GM12878 (cell line): ENCODE measurements at regions not wholly inside any gene's neighbourhood (a gene's known extent, or its start where the extent isn't known, plus 50 kb on each side); places are given as distances from the start of the nearest gene placed in this dataset.

ENCODE experiments used
- ATAC-seq: fragments of 200-7000 bp; cut with Tn5 transposase; 3 replicates; pipeline ENCODE4 v1.9.1; 2020; ENCODE audit warnings: mild to moderate bottlenecking, moderate library complexity
- BruUV-seq: library from RNA; stranded (reverse); fragments of 400-500 nt; replicated peaks from 2 replicates; lab custom pipeline; 2021; lab: Mats Ljungman, UMichigan
- CTCF ChIA-PET: fragments of 300-600 bp; sonication (Branson Sonifier 250); formaldehyde crosslinking; extraction: SDS; loops from one replicate; lab custom pipeline; 2021; ENCODE audit warnings: inconsistent platforms; lab: Yijun Ruan, JAX
- POLR2A ChIA-PET: fragments of 350-600 bp; formaldehyde crosslinking; extraction: SDS; loops from one replicate; lab custom pipeline; 2021; ENCODE audit warnings: inconsistent platforms; lab: Charles Lee
- RAD21 ChIA-PET: fragments of 300-600 bp; sonication (Branson Sonifier 250); formaldehyde crosslinking; loops from one replicate; lab custom pipeline; 2023; ENCODE audit warnings: antibody characterized with exemption; ENCODE audit not compliant: unreplicated experiment; lab: Charles Lee
- SMC1A ChIA-PET: fragments of 300-600 bp; sonication (Branson Sonifier 250); formaldehyde crosslinking; loops from one replicate; lab custom pipeline; 2023; ENCODE audit not compliant: unreplicated experiment, uncharacterized antibody; lab: Charles Lee
- DNase-seq: peaks from one replicate; pipeline ENCODE4 v3.0.0-alpha.2; 2011; ENCODE audit warnings: low read depth, low spot score
- FAIRE-seq: peaks from 3 replicates; lab custom pipeline; 2011; peaks lifted over from hg19 to GRCh38; lab: Jason Lieb, UNC
- H2AFZ ChIP-seq: 2 replicates; pipeline ENCODE4 v1.6.0; 2011; ENCODE audit warnings: low read depth, low read length, control low read depth; ENCODE audit not compliant: control insufficient read depth
- H3K27ac ChIP-seq: 2 replicates; pipeline ENCODE4 v1.5.1; 2011; ENCODE audit warnings: control low read depth; ENCODE audit not compliant: control insufficient read depth, insufficient read depth
- H3K27me3 ChIP-seq, 2 experiments: replicated peaks in 1 of 2; 2 replicates each; pipeline versions ENCODE4 v1.6.0 to v1.6.1; 2011; ENCODE audit warnings: low read length in 1 of 2; ENCODE audit not compliant: control insufficient read depth in 2 of 2, insufficient read depth in 2 of 2
- H3K36me3 ChIP-seq, 2 experiments: 2 replicates each; pipeline ENCODE4 v1.5.1; 2011; ENCODE audit warnings: low read length in 1 of 2; ENCODE audit not compliant: control insufficient read depth in 2 of 2, insufficient read depth in 2 of 2
- H3K4me1 ChIP-seq: 2 replicates; pipeline ENCODE4 v1.6.1; 2011; ENCODE audit warnings: mild to moderate bottlenecking, low read length, moderate library complexity, mixed read lengths; ENCODE audit not compliant: control insufficient read depth, insufficient read depth
- H3K4me2 ChIP-seq: 2 replicates; pipeline ENCODE4 v1.6.0; 2011; ENCODE audit warnings: control low read depth; ENCODE audit not compliant: control insufficient read depth, insufficient read depth
- H3K4me3 ChIP-seq: fragments of 200-600 bp; sonication (generic); 2 replicates; pipeline ENCODE4 v1.5.1; 2016
- H3K79me2 ChIP-seq: 2 replicates; pipeline ENCODE4 v1.6.0; 2011; ENCODE audit warnings: low read length; ENCODE audit not compliant: control insufficient read depth, insufficient read depth
- H3K9ac ChIP-seq: 2 replicates; pipeline ENCODE4 v1.8.0; 2011; ENCODE audit warnings: low read length, control low read depth, mixed read lengths; ENCODE audit not compliant: control insufficient read depth, insufficient read depth
- H3K9me3 ChIP-seq: replicated peaks from 3 replicates; pipeline ENCODE4 v1.5.1; 2011; ENCODE audit warnings: mild to moderate bottlenecking, low read length; ENCODE audit not compliant: control insufficient read depth, insufficient read depth
- H4K20me1 ChIP-seq: 2 replicates; pipeline ENCODE4 v1.6.0; 2011; ENCODE audit not compliant: control insufficient read depth, insufficient read depth
- MEF2A ChIP-seq: IDR thresholded peaks from 2 replicates; pipeline ENCODE4 v1.6.1; 2011; ENCODE audit warnings: low read depth, mild to moderate bottlenecking, low read length, moderate library complexity; ENCODE audit not compliant: insufficient read depth
- WGBS: methylation state at CpG from one replicate; pipeline ENCODE4 v1.1.6; 2016; ENCODE audit warnings: low lambda C conversion rate; ENCODE audit not compliant: insufficient replicate concordance, insufficient coverage; ENCODE audit errors: missing lambda C conversion rate; 5-methylcytosine and 5-hydroxymethylcytosine counted together
- in situ Hi-C: fragments of 300-500 bp; cut with MboI; formaldehyde crosslinking; loops from 9 replicates; pipeline ENCODE4 v1.14.3; 2018; ENCODE audit warnings: mixed read lengths
- intact Hi-C: fragments of 100-400 bp; cut with micrococcal nuclease; formaldehyde crosslinking; loops from one replicate; pipeline ENCODE4 v1.14.2; 2022; ENCODE audit not compliant: unreplicated experiment
- TF ChIP-seq, protein P1 (sequence below): IDR thresholded peaks from 2 replicates; pipeline ENCODE4 v1.6.1; 2011; ENCODE audit warnings: borderline replicate concordance, low read depth, mild to moderate bottlenecking, moderate library complexity, low read length; ENCODE audit not compliant: insufficient read depth, poor library complexity, severe bottlenecking
- TF ChIP-seq, protein P2 (sequence below): IDR thresholded peaks from 2 replicates; pipeline ENCODE4 v1.6.1; 2012; ENCODE audit warnings: low read length, inconsistent platforms

DNA sequence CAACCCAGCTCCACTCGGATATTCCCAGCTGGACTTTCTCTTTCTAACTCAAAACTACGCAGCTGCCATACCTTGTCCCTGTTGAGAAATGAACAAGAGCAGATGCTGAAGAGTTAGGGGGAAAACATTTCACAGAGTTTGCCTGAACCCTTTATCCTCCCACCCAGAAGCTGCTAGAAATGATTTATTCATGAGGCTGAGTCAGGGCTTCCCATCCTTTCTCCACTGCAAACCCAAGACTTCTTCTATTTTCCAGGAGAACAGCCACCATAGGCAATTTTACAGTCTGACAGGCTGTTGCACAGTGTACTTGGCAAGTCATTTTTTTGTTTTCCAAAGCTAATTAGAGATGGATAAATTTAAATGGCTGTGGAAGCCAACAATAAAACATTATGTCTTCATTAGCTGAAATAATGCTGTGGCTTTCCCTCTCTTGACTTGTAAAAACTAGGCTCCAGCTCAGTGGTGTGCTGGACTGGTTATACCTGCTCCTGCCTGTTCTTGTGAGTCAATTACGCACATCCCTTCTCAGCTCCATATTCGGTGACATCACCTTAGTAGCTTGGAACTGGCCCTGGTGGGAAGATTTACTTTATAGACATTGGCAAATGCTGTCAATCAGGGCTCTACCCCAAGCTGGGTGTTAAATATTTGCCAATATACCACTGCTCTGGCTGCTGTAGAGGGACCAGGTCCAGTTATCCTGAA is 71.9 kb downstream of the KIF4B start:
- BruUV-seq: no TSS peak
- Histone ChIP-seq H2AFZ (no peak overlapping the region), H3K4me3 (no peak overlapping the region), H3K27me3 (no peaks in the 10 kb centered on the region), H3K79me2 (no peaks in the 10 kb centered on the region), H3K9me3 (no peaks in the 10 kb centered on the region), H3K27ac (no peak overlapping the region), H3K36me3 (no peaks in the 10 kb centered on the region), H3K4me1 (no peaks in the 10 kb centered on the region), H3K4me2 (no peak overlapping the region), H4K20me1 (no peaks in the 10 kb centered on the region), H3K9ac (no peak overlapping the region)
- TF ChIP-seq MEF2A: no peak
- TF ChIP-seq, protein P1, sequence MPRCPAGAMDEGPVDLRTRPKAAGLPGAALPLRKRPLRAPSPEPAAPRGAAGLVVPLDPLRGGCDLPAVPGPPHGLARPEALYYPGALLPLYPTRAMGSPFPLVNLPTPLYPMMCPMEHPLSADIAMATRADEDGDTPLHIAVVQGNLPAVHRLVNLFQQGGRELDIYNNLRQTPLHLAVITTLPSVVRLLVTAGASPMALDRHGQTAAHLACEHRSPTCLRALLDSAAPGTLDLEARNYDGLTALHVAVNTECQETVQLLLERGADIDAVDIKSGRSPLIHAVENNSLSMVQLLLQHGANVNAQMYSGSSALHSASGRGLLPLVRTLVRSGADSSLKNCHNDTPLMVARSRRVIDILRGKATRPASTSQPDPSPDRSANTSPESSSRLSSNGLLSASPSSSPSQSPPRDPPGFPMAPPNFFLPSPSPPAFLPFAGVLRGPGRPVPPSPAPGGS: no peak
- TF ChIP-seq, protein P2, sequence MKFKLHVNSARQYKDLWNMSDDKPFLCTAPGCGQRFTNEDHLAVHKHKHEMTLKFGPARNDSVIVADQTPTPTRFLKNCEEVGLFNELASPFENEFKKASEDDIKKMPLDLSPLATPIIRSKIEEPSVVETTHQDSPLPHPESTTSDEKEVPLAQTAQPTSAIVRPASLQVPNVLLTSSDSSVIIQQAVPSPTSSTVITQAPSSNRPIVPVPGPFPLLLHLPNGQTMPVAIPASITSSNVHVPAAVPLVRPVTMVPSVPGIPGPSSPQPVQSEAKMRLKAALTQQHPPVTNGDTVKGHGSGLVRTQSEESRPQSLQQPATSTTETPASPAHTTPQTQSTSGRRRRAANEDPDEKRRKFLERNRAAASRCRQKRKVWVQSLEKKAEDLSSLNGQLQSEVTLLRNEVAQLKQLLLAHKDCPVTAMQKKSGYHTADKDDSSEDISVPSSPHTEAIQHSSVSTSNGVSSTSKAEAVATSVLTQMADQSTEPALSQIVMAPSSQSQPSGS: no peak
- ChIA-PET POLR2A (no interaction called here), CTCF (interaction anchor here (0.8 kb wide), 1 partner anchor 9 kb away, joined by 3 read pairs; no protein-coding TSS in a partner anchor), RAD21 (no interaction called here), SMC1A (interaction anchor here (1.2 kb wide), 1 partner anchor 9 kb away, joined by 3 read pairs; no protein-coding TSS in a partner anchor)
- 7% methylated on average over 4 of the region's 4 CpGs for WGBS
- no peak for ATAC-seq
- no peak for FAIRE-seq
- DNase-seq: no peak
- in situ Hi-C loops (no loop called here), intact Hi-C loops (no loop called here)
